Uterus (tissue), 3 donors: ENCODE measurements at regions not wholly inside any gene's neighbourhood (a gene's known extent, or its start where the extent isn't known, plus 50 kb on each side); places are given as distances from the start of the nearest gene placed in this dataset.

Experiments
- DNase-seq, 2 donors: peaks; one replicate each; pipeline ENCODE4 v3.0.0-alpha.2; 2019 to 2020
- H3K27ac ChIP-seq, 2 donors: fragments of 200-600 bp; sonication (generic); 1 replicate in 1 of 2; 2 replicates in 1 of 2; pipeline ENCODE4 v1.5.1; 2016 to 2018
- H3K27me3 ChIP-seq, 2 donors: fragments of 200-600 bp; sonication (generic); one replicate each; pipeline ENCODE4 v1.5.1; 2018 to 2019; ENCODE audit warnings: control low read depth in 1 of 2
- H3K36me3 ChIP-seq, 2 donors: fragments of 200-600 bp; sonication (generic); one replicate each; pipeline ENCODE4 v1.5.1; 2019; ENCODE audit warnings: control low read depth in 1 of 2
- H3K4me1 ChIP-seq, 2 donors: fragments of 200-600 bp; sonication (generic); one replicate each; pipeline ENCODE4 v1.5.1; 2018 to 2019; ENCODE audit warnings: control low read depth in 1 of 2
- H3K4me3 ChIP-seq, 2 donors: fragments of 200-600 bp; sonication (generic); 1 replicate in 1 of 2; 2 replicates in 1 of 2; pipeline ENCODE4 v1.5.1; 2018 to 2019; ENCODE audit warnings: mild to moderate bottlenecking in 1 of 2
- H3K9me3 ChIP-seq, 2 donors: fragments of 200-600 bp; sonication (generic); one replicate each; pipeline ENCODE4 v1.5.1; 2019; ENCODE audit warnings: control low read depth in 1 of 2
- CTCF ChIP-seq, 4 experiments: fragments of 200-600 bp in 2 of 4; fragments of 450-650 bp in 2 of 4; sonication (generic) in 2 of 4; IDR thresholded peaks; one replicate each; pipeline ENCODE4 v1.5.1; 2016 to 2019; ENCODE audit warnings: antibody characterized with exemption in 4 of 4, mild to moderate bottlenecking in 2 of 4, moderate library complexity in 1 of 4
- POLR2A ChIP-seq, 2 donors: fragments of 450-650 bp; IDR thresholded peaks; one replicate each; pipeline ENCODE4 v1.6.1; 2016; ENCODE audit warnings: antibody characterized with exemption in 2 of 2, mild to moderate bottlenecking in 1 of 2, moderate library complexity in 1 of 2
- intact Hi-C: fragments of 100-400 bp; cut with DNase I; formaldehyde crosslinking; loops from one replicate; pipeline ENCODE4 v1.15.1; 2023; ENCODE audit warnings: low total_unique reads
- donor health status: DM: yes; HTN: yes; CAD: no.

GRCh38 chrX:25674776-25675175 is 463.4 kb upstream of the MAGEB18 start:
- Histone ChIP-seq H3K27me3 (no peaks in the 10 kb centered on the region), H3K9me3 (no peaks in the 10 kb centered on the region), H3K4me1 (no peaks in the 10 kb centered on the region), H3K4me3 (no peak overlapping the region), H3K36me3 (no peaks in the 10 kb centered on the region), H3K27ac (no peak overlapping the region)
- no peak for DNase-seq
- no peak for TF ChIP-seq CTCF (IDR thresholded peaks at IDR 0.05)
- TF ChIP-seq POLR2A (IDR thresholded peaks at IDR 0.05), result no peak
- intact Hi-C loops, result no loop called here

- H3K36me3 ChIP-seq, result no peaks in the 10 kb centered on the region
- no peaks in the 10 kb centered on the region for H3K4me1 ChIP-seq
- H3K9me3 ChIP-seq, result no peaks in the 10 kb centered on the region
- H3K27me3 ChIP-seq, result no peaks in the 10 kb centered on the region
- H3K4me3 ChIP-seq, result no peak overlapping the region
- DNase-seq, result no peak
- TF ChIP-seq CTCF (IDR thresholded peaks at IDR 0.05) (no peak), POLR2A (IDR thresholded peaks at IDR 0.05) (no peak)
- intact Hi-C loops, result no loop called here
- H3K27ac ChIP-seq, result no peak overlapping the region
Observed at GRCh38 chrX:25701876-25702275, 436.3 kb upstream of the MAGEB18 start.

- no peaks in the 10 kb centered on the region for H3K9me3 ChIP-seq
- no peaks in the 10 kb centered on the region for H3K4me1 ChIP-seq
- no peaks in the 10 kb centered on the region for H3K36me3 ChIP-seq
- TF ChIP-seq CTCF (IDR thresholded peaks at IDR 0.05) (no peak), POLR2A (IDR thresholded peaks at IDR 0.05) (no peak)
- intact Hi-C loops, result no loop called here
- H3K27ac ChIP-seq, result no peak overlapping the region
- no peak for DNase-seq
- no peaks in the 10 kb centered on the region for H3K27me3 ChIP-seq
- no peak overlapping the region for H3K4me3 ChIP-seq
Observed at GRCh38 chrX:25717122-25717521, 421.0 kb upstream of the MAGEB18 start.

- no peak for DNase-seq
- no peak overlapping the region for H3K27ac ChIP-seq
- no peak overlapping the region for H3K4me3 ChIP-seq
- no peaks in the 10 kb centered on the region for H3K9me3 ChIP-seq
- TF ChIP-seq CTCF (IDR thresholded peaks at IDR 0.05) (no peak), POLR2A (IDR thresholded peaks at IDR 0.05) (no peak)
- H3K27me3 ChIP-seq, result no peaks in the 10 kb centered on the region
- intact Hi-C loops, result no loop called here
- H3K36me3 ChIP-seq, result no peaks in the 10 kb centered on the region
- no peaks in the 10 kb centered on the region for H3K4me1 ChIP-seq
Observed at GRCh38 chrX:25721564-25721963, 416.6 kb upstream of the MAGEB18 start.

GRCh38 chrX:25726539-25726938 is 411.6 kb upstream of the MAGEB18 start:
- no peak for DNase-seq
- Histone ChIP-seq H3K4me3 (no peak overlapping the region), H3K9me3 (no peaks in the 10 kb centered on the region), H3K27ac (no peak overlapping the region), H3K36me3 (no peaks in the 10 kb centered on the region), H3K27me3 (peaks cover 0 to 3% of the 10 kb centered on the region in 2 donors), H3K4me1 (no peaks in the 10 kb centered on the region)
- no peak for TF ChIP-seq POLR2A (IDR thresholded peaks at IDR 0.05)
- no peak for TF ChIP-seq CTCF (IDR thresholded peaks at IDR 0.05)
- intact Hi-C loops, result no loop called here
